HG03159 (cell line): ENCODE measurements at regions not wholly inside any gene's neighbourhood (a gene's known extent, or its start where the extent isn't known, plus 50 kb on each side); places are given as distances from the start of the nearest gene placed in this dataset.

Experiments
- ATAC-seq: cut with Tn5 transposase; IDR thresholded peaks from one replicate; pipeline ENCODE4 v1.9.1; 2021; ENCODE audit warnings: mild to moderate bottlenecking, moderate library complexity; ENCODE audit not compliant: unreplicated experiment

DNA sequence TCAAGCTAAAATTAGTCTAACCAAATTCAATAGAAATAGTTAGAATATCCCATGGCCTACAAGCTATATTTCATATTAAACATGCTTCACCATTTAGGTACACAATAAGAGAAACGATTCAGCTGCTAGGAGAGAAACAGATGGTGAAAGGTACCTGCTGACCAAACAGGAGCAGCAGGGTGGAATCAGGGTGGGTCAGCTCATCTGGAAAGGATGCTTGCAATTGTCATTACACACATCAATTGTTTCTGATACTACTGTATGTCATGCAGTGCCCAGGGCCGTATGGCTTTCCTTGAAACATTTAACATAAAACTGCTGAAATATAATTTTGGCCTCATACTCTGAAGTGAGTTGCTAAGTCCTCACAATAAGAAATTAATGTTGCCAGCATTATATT is 776.0 kb downstream of the DACH1 start:
- ATAC-seq, result no peak

GRCh38 chr13:71089056-71089455 is 777.9 kb downstream of the DACH1 start:
- no peak for ATAC-seq

GRCh38 chr13:71087432-71087831 is 779.6 kb downstream of the DACH1 start:
- no peak for ATAC-seq

- ATAC-seq, result no peak
These were observed 780.0 kb downstream of the DACH1 start for GRCh38 chr13:71087006-71087405.

DNA sequence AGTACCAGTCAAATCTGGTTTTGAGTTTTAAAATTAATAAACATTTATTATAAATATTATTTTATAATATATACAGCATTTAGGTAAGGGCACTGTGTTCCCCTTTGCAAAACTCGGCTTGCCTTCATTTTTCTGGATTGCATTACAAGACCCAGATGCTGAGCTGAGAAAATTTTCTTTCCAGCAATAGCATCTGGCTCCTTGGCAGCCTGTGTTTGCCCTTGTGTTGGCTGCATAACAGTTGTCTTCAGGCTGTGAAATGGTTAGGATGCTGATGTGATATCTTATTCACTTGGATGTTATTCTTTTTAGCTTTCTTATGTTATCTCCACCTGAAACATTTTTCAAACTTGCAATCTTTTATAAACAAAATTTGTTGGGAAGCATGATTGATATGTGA is 784.4 kb downstream of the DACH1 start:
- no peak for ATAC-seq

DNA sequence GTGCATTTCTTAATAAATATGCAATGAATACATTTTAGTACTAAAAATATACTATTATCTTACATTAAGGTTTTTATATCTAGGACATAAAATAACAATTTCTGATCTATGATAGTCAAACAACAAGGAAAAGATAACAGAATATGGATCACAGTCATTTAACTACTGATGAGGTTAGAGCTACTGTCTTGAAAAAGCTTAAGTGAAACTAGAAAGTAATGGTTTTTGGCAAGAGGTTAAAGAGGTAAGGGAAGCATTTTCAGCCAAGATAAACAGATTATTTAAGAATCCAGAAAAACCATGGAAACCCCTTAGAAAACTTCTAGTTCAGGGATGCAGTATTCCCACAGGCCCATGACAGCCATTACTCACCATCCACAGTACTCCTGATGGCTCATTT is 787.4 kb downstream of the DACH1 start:
- ATAC-seq, result no peak

GRCh38 chr13:71068041-71068440 is 799.0 kb downstream of the DACH1 start:
- no peak for ATAC-seq

GRCh38 chr13:71067165-71067815 is 799.7 kb downstream of the DACH1 start:
- no peak for ATAC-seq

- no peak for ATAC-seq
These were observed 810.4 kb downstream of the DACH1 start for GRCh38 chr13:71056581-71056980.

GRCh38 chr13:71055644-71056043 is 811.4 kb downstream of the DACH1 start:
- ATAC-seq, result no peak

DNA sequence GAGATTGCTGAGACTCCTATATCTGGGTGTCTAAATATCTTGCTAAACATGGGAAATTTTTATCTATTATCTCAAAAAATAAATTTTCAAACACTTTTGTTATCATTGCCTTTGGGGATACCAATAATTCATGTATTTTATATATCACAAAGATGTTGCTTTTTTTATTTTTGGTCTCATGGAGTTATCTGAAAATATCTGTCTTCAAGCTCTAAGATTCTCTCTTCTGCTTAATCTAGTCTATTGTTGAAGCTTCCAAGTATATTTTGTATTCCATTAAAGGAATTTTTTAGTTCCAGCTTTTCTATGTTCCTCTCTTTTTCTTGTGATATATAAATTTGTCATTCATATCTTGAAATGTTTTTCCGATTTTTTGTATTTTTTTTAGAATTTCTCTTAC is 812.0 kb downstream of the DACH1 start:
- no peak for ATAC-seq

DNA sequence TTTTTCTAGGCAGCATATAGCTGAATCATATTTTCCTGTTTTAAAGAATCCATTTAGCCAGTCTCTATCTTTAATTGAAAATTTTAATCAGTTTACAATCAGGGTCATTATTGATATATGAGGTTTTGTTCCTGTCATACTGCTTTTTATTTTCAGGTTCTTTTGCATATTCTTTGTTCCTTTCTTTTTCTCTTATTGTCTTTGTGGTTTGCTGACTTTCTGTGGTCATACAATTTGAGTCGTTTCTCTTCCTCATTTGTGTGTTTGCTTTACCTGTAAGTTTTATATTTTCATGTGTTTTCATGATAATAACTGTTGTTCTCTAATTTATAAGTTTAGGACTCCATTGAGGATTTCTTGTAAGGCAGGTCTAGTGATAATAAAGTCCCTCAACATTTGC is 812.6 kb downstream of the DACH1 start:
- peak; percentile 86 for ATAC-seq

- no peak for ATAC-seq
These were observed 815.4 kb downstream of the DACH1 start for GRCh38 chr13:71051573-71051972.

- no peak for ATAC-seq
These were observed 820.5 kb downstream of the DACH1 start for GRCh38 chr13:71046360-71047079.

- ATAC-seq, result no peak
These were observed 821.9 kb downstream of the DACH1 start for GRCh38 chr13:71045101-71045500.

DNA sequence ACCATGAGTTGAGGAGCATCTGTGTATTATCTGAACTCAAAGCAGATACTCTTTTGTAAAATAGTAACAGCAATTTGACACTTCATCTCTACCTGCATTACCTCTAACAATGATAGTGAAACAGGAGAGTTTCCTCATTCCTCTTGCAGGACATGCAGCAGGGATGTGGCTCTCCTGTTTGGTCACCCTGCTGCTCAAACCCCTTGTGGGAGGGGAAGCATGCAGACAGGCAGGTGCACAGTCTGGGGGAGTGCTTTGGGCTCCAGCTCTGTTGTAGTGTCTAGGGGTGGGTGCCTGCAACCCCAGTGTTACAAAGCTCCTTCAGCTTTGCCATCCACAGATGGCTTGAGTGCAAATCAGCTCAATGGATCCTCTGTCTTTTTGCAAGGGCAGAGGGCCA is 827.6 kb downstream of the DACH1 start:
- no peak for ATAC-seq

DNA sequence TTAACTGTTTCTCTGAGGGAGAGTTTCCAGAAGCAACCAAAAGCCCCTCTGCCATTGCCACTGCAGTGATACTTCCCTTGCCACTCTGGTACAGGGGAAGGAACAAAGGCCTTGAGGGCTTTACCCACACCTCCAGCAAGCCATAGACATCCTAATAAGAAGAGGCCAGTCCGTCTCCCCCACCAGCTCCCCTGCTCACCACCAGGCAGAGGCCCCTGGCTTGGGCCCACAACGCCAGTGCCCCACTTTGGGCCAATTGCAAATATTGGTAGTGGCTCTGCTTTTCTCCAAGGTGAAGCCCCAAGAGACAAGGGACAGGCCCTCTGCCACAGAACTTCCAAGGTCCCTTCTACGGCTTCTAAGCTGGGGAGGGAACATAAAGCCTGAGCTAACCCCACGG is 833.0 kb downstream of the DACH1 start:
- ATAC-seq, result no peak

GRCh38 chr13:71033026-71033425 is 834.0 kb downstream of the DACH1 start:
- no peak for ATAC-seq

GRCh38 chr13:71030784-71031183 is 836.2 kb downstream of the DACH1 start:
- no peak for ATAC-seq

- no peak for ATAC-seq
These were observed 838.1 kb downstream of the DACH1 start for GRCh38 chr13:71028884-71029283.

DNA sequence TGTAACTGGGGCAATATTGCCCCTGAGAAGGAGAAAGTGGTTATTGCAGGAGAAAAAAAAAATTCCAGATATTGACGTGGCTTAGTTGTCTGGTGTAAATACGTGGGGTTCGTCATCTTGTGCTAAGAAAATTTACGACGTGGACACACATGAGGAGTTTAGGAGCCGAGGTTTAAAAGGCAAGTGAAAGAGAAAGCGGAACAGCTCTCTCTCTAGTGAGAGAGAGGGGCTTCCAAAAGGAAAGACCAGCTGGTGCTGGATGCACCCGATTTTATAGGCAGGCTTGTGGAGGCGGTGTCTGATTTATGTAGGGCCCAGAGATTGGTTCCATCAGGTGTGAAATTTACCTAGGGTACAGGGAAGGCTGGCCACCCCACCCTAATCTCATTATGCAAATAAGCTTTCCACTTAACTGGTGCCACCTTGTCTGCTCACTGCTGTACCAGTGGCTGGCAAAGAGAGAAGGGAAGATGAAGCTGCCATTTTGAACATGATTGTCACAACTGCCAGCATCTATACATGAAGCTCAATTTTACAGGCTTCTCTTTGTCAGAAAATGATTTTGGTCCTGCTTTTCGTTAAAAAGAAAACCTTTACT is 845.1 kb downstream of the DACH1 start:
- peak; percentile 67 for ATAC-seq

DNA sequence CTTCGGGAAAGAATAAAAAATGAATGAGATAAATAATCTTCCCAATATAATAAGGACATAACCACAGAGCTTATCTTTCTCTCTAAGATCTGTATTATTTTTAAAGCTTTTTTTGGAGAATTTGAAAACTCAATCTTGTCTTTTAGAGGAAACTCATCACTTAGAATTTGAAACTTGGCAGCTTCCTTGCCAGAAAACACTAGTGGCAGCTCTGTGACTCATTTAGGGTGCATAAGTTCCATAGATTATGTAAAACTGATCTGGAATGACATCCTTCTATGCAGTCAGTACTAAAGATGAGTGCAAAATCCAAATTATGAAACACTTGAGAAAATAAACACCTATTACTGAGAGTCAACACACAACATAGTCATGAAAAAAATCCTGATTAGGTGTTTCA is 848.0 kb downstream of the DACH1 start:
- no peak for ATAC-seq
